HG03442 (cell line): ENCODE measurements at regions not wholly inside any gene's neighbourhood (a gene's known extent, or its start where the extent isn't known, plus 50 kb on each side); places are given as distances from the start of the nearest gene placed in this dataset.
A peak's percentile ranks its signal among the peaks of the same experiment; 100 is the strongest.

Experiments
- ATAC-seq: cut with Tn5 transposase; IDR thresholded peaks from one replicate; pipeline ENCODE4 v1.9.1; 2021; ENCODE audit warnings: mild to moderate bottlenecking, moderate library complexity; ENCODE audit not compliant: unreplicated experiment

DNA sequence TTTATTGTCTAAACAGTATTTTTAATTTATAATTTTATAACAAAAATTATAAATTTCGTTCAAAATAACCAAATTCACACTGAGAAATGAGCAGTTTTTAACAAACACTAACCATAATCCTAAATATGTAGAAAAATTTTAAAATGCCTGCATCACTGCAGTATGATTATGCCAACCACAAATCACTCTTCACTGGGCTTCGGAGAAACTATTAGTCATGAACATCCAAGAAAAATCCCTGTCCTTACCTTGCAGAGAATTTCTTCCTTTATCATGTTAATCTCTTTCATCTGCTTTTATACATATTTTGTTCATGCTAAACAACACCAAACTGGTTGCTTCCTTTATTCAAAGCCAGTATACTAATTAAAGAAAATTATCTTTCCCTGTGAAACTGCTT lies 511.0 kb upstream of the ALCAM start:
- no peak for ATAC-seq

DNA sequence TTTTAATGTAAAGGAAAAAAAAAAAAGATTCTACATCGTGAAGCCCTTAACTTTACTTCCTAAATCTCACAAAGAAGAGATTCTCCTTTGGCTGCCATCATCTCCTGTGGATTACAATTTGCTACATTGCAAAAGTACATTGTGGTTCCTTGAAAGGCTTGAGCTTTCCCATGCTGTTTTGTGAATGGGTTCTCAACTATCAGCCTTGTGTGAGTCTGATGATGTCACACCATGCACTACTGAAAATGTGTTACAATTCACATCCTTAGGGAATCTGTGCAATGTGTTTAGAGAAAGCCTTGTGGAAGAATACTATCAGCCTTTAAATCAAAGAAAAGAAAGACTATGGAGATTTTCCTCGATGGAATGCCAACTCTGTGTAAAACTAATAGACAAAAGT lies 510.0 kb upstream of the ALCAM start:
- no peak for ATAC-seq

DNA sequence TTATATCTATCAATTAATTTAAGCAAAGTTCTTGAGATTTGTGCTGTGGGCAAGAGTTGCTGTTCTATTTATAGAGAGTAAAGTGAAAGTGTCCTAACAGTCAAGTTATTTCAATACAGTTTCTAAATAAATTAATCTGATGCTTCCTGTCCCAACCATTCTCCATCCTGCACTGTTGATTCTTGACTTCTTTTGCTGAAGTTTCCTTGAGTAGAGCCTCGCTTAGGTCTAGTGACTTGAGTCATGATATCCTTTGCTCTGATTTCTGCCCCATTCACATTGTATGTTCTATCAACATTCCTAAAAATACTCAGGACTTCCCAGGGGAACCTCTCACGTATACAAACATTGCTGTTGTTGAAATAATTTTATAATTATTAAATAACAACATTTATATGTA lies 498.4 kb upstream of the ALCAM start:
- ATAC-seq, result no peak

DNA sequence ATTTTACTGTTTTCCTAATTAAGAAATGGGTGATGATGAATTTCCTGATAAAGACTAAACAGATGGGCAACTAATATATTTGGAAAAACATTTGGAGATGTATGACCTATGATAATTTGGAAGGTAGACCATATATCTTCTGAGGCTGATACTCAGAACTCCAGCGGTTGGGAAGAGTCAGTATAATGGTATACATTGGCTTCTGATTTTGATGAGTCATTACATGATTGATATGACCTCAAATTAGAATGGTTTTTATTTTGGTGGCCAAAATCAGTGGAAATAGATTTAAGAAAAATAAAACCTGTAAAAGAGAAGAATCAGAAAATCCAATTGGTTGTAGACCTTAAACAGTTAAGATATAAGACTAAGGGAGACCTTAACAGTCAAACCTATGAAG lies 496.4 kb upstream of the ALCAM start:
- ATAC-seq, result no peak

DNA sequence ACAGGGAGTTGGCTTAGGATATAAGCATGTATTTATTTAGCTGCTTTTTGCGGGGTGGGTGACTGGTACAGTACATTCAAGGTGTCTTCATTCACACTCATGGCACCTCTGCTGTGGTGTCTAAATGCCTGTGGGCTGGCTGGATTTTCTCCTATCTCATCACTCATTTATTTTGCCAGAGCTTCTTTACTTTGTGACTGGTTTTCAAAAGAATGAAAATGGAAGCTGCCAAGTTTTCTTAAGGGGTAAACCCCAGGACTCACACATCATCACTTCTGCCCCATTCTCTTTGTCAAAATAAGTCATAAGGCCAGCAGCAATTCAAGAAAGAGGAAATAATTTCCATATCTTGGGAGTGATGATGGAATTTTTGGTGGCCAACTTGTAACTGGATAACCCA lies 493.4 kb upstream of the ALCAM start:
- ATAC-seq, result no peak

DNA sequence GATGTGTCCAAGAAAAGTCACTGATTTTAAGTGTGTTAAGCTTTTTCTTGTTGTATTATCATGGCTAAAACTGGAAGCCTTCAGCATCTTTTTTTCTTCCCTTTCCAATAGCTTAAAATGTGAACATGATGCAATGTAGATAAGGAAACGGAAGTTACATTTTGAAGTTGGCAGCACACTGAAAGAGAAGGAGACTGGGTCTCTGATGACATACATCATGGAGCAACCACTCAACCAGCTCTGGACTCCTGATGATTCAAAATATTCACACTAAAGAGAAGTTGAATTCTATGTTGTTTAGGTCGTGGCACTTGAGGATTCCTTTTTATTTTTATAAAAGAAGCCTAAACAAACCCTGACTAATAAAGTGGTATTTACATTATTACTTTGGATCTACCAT lies 488.3 kb upstream of the ALCAM start:
- no peak for ATAC-seq

DNA sequence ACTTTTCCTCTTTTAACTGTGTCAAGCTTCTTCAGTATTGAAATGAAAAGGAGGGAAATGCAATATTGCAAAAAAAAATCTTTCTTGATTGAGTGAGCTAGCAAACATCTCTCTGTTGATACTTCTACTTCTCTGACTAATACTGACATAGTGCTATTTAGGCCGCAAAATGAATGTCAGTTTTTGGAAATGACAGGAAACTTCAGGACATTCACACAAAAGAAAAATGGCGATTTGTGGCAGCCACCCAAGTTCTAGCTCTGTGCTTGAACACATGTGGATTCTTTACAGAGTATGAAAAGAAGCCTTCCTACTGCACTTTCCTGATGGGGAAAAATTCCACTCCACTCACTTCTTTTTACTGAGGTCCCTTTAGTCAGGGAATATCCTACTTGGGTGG lies 486.8 kb upstream of the ALCAM start:
- no peak for ATAC-seq

DNA sequence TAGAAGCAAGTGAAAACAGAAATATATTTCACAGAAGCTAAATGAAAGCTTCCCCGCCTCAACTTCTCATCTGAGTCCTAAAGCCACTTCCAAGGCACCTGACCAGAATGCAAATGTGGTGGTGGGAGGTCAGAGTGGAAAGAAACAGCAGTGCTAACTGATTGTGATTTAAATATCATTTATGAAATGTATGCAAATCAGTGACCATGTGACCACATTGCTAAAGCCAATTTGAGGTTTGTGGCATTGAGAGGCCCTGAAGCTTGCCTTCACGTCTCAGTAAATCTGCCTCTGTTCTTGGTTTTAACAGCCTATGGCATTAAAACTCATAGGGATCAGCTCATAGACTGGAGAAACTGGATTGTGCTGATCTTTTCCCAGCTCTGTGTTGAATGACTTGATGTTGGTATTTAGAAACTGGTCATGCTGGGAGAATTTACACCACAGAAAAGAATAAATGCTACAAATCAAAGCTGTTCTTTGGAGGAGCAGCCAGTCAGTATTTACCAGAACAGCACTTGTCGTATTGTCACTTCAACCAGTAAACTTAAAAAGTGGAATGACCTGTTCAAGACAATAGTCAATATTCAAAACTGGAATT lies 481.4 kb upstream of the ALCAM start:
- peak; percentile 51 for ATAC-seq

DNA sequence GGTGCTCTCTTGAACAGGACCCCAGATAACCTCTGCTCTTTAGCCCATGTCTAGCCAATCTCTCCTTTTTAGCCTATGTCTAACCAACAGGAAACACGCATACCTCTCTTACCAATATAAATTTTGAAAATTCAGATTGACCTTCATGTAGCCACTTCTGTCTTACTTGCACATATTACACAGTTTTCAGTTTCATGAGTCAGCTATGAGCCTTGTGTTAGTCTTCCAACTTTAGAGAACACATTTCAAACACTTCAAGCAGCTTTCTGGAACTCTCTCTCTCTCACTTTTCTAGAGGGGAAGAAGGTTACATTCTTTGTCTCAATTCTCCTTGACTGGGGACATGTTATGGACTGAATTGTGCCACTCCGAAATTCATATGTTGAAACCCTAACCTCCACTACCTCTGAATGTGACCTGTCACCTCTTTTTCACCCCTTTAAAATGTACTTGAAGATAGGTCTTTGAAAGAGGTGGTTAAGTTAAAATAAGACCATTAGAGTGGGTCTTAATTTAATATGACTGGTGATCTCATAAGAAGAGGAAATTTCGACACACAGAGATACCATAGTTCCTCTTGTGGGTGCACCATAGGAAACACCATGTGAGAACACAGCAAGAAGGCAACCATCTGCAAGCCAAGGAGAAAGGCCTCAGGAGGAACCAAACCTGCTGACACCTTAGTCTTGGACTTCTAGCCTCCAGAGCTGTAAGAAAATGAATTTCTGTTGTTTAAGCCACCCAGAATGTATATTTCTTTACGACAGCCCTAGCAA lies 480.3 kb upstream of the ALCAM start:
- ATAC-seq, result peak; percentile 38

DNA sequence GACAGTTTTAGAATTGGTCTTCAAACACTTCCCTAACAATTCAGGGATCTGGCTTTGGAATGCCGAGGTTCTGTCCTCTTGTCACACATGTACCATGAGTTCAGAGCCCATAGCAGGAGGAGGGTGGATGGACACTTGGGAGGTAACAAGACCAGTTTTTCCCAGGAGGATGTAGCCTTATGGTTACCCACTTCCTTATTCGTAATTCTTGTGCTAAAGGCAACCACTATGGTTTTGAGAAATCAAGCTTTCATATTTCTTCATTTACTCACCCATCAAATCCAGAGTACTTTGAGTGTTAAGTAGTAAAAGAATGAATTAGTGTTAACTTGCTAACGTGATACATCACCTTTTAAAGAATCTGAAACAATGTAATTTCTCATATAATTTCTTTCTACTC lies 479.6 kb upstream of the ALCAM start:
- no peak for ATAC-seq

DNA sequence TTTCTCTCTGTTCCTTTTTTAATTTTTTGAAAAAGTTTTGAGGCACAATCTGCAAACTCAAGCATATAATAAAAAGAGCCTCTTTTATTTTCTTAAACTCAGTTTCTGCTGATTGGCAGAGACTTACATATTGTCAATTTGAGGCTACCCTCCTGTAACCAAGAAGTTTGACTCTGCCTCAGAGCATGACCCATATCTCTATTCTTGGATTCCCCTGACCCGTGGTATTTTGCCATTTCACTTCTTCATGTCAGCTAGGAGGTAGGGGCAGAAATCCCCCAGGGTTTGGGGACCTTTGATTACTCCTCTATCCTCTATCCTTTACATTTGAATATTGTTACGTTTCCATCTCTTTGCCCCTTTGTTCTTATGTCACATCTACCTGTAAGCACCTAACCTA lies 479.1 kb upstream of the ALCAM start:
- ATAC-seq, result no peak

DNA sequence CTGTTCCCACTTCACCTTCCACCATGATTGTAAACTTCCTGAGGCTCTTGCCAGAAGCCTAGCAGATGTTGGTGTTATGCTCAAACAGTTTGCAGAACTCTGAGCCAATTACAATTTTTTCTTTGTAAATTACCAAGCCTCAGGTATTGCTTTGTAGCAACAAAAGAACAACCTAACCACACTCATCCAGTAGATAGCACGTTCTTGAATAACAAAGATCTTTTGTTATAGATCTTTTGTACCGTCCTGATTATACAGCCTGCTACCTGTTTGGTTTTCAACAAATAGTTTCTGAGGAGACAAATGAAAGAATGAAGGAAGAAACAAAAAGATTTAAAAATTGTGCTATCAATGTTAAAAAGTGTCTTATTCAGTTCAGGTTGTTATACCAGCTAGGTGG lies 474.7 kb upstream of the ALCAM start:
- no peak for ATAC-seq

DNA sequence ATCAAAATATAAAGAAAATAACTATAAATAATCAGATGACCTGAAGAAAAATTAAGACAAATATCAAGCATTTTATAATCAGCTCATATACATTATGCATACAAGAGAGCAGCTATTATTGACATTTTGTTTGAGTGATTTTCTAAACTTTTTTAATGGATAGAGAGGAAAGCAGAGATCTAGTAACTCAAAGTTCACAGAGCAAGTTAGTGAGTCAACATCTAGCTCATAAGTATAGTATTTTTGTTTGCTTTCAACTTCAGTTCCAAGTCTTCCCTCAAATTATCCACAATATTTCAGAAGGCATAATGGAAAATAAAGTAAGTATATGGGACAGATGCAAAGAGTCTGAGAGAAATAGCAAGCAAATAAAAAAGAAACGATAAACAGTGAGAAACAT lies 470.1 kb upstream of the ALCAM start:
- ATAC-seq, result no peak

DNA sequence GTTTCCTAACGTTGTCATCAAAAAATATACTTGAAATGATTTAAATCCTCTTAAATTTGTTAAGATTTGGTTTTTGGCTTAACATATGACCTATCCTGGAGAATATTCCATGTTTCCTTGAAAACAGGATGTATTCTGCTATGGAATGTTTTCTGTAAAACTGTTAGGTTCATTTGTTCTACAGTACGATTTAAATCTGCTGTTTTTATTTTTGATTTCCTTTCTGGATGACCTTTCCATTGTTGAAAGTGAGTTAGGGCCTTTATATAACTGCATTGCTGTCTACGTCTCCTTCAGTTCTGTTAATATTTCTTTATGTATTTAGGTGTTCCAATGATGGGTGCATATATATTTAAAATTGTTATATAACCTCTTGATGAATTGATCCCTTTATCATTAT lies 465.3 kb upstream of the ALCAM start:
- no peak for ATAC-seq

DNA sequence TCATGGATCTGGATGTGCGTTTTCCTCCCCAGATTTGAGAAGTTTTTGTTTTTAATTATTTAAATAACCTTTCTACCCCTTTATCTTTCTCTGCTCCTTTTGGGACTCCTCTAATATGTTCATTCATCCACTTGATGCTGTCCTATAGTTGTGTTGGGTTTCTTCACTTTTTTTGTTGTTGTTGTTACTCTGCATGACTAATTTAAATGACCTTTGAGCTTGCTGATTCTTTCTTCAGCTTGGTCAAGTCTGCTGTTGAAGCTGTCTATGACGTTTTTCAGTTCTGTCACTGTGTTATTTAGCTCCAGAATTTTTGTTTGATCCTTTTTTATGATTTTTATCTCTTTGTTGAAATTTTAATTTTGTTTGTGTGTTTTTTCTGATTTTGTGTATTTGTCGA lies 463.6 kb upstream of the ALCAM start:
- ATAC-seq, result no peak

DNA sequence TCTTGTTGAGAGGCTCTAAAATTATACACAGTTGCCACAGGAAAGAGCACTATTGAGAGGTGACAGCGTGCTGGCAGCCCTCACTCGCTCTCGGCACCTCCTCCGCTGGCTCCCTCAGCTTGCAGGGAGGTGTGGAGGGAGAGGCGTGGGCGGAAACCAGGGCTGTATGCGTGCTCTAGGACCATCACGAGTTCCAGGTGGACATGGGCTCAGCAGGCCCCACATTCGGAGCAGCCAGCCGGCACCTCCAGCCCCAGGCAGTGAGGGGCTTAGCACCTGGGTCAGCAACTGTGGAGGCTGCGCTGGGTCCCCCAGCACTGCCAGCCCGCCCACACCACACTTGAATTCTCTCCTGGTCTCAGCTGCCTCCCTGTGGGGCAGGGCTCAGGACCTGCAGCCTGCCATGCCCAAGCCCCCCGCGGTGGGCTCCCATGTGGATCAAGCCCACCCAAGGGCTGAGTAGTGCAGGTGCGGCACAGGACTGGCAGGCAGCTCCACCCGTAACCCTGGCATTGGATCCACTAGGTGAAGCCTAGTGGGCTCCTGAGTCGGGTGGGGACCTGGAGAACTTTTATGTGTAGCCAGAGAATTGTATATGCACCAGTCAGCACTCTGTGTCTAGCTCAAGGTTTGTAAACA lies 460.6 kb upstream of the ALCAM start:
- no peak for ATAC-seq

DNA sequence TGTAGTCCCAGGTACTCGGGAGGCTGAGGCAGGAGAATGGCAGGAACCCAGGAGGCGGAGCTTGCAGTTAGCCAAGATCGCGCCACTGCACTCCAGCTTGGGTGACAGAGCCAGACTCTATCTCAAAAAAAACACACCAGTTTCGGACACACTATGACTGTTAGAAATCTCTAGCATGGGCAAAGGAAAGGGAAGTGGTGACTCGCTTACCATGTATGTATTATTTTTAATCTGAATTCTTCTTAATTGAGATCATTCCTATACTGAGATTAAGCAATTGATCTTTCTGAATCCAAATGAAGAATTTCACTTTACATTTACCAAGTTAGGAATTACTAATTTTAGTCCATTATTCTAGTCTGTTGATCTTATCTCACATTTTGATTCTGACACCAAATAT lies 459.2 kb upstream of the ALCAM start:
- ATAC-seq, result no peak

DNA sequence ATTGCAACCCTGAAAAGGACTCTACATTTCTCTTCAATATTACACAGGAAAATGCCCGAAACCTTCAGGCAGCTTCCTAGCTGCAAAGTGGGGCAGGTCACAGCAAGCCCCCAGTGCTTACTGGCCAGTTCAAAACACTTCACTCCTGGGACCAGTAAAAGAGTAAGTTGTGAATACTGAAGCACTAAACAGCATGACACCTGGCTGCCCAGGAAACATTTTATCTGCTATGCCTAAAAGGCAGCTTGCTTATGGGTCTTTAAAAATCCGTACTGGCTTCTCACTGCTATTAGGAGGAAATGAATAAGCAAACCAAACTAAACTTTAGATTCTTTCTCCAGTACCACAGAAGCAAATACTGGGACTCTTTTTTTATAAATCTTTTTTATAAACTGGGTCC lies 457.9 kb upstream of the ALCAM start:
- ATAC-seq, result no peak

DNA sequence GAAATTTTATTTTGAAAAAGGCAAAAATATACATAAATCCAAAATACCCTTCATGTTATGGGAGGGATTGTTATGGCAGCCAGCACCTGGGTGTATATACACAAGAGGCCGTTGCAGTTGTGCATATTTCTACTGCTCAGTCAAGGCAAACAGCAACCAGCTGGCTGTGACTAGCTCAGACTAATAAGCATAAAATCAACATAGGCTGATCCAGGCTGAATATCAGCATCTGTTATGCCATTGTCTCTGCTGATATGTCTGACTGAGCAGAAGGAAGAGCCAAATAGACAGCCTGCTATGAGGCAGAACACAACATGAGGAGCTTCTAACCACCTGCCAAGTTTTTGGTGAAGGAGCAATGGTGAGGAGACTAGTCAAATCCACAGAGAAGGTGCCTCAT lies 457.5 kb upstream of the ALCAM start:
- no peak for ATAC-seq

DNA sequence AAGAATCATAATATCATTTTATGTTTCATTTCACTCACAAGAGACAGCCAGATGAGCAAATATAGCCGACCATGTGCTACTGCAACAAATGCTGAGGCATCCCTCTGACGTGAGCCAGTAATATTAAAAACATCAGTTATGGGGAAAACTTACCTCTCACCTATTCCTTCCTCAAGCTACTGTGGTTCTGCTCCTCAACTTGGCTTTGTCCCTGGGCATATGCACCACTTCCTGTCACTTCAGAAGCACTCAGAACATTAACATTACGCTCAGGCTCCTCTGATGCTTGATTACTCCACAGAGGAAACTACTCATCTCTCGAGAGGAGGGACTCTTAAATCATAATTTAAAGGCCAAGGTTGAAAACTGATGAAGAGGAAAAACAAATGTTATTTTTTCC lies 457.0 kb upstream of the ALCAM start:
- ATAC-seq, result no peak

DNA sequence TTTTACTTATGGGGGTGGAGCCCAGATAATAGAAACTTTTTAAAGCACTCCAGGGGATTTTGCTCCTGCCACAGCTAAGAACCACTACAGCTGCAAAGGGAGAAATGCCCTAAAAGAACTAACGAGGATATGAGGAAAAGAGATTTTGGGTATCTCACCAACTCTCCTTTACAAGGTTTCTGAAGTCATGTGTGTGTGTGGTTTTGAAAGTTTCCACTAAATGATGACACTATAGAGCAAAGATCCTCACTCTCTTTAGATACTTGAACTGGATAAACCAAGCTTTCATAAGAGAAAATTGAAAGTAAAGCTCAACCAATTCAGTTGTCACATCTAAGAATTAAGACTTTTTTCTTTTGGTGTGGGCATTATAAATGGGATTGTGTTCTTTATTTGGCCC lies 455.3 kb upstream of the ALCAM start:
- no peak for ATAC-seq

DNA sequence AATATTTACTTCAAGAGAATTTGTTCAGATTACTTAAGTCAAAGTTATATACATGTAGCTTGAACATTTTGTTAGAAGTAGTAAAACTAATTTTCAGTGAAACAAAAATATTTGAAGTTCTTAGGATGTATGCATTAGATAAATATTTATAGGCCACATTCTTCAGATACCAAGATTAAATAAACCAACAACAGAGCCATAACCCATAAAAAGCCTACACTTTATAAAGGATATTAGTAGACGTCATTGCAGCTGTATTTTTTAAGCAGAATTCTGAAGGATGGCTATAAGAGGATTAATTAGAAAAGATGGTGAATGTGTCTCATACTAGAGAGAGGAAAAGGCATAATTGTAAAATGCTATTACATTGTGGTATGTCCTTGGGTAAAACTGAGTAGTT lies 449.7 kb upstream of the ALCAM start:
- no peak for ATAC-seq

DNA sequence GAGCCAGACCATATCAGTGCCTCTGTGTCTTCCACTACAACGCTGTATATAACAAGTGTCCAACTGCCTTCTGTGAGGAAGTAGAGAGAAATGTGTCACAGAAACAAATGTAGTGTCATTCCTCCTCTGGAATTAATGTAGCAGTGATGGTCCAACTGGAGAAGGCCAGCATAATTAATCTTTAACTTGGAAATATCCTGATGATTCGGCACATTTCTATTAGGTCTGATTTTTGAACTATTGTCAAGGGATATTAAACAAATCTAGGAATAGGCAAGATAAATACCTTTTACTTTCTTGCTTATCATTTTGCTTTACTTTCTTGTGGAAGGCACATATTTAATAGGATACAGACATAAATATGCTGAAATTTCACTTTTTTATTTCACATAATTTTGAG lies 446.2 kb upstream of the ALCAM start:
- no peak for ATAC-seq
